HepG2 (cell line): ENCODE measurements at regions not wholly inside any gene's neighbourhood (a gene's known extent, or its start where the extent isn't known, plus 50 kb on each side); places are given as distances from the start of the nearest gene placed in this dataset.

Source experiments
- ATAC-seq: fragments of 200-7000 bp; cut with Tn5 transposase; 3 replicates; pipeline ENCODE4 v1.9.1; 2020; ENCODE audit warnings: mild to moderate bottlenecking, moderate library complexity
- BruUV-seq: library from RNA; stranded (reverse); fragments of 400-500 nt; replicated peaks from 2 replicates; lab custom pipeline; 2021; lab: Mats Ljungman, UMichigan
- CTCF ChIA-PET: fragments of 300-600 bp; formaldehyde crosslinking; extraction: SDS; loops from one replicate; lab custom pipeline; 2021; ENCODE audit warnings: low total read pairs, inconsistent platforms, low intra/inter-chr PET ratio; lab: Yijun Ruan, JAX
- POLR2A ChIA-PET: fragments of 350-600 bp; sonication (Branson Sonifier 250); formaldehyde crosslinking; loops from one replicate; lab custom pipeline; 2020; ENCODE audit warnings: antibody characterized with exemption, inconsistent platforms; lab: Yijun Ruan, JAX
- DNase-seq: peaks from one replicate; pipeline ENCODE4 v3.0.0-alpha.2; 2015; ENCODE audit warnings: low spot score
- FAIRE-seq: peaks from 3 replicates; lab custom pipeline; 2011; peaks lifted over from hg19 to GRCh38; lab: Jason Lieb, UNC
- H2AFZ ChIP-seq: one replicate; pipeline ENCODE4 v1.6.1; 2011; ENCODE audit warnings: low read length, inconsistent platforms
- H3K27ac ChIP-seq: fragments of 300-600 bp; 3 replicates; pipeline ENCODE4 v1.8.0; 2011; ENCODE audit warnings: mixed run types, mild to moderate bottlenecking, mixed read lengths, low read length, inconsistent platforms; ENCODE audit not compliant: insufficient read depth; ENCODE audit errors: extremely low read length
- H3K27me3 ChIP-seq, 2 experiments: fragments of 200-600 bp in 1 of 2; 2 replicates in 1 of 2; 3 replicates in 1 of 2; pipeline versions ENCODE4 v1.6.0 to v1.8.0; 2011; ENCODE audit warnings: low read length in 2 of 2, mild to moderate bottlenecking in 2 of 2, moderate library complexity in 2 of 2, inconsistent platforms in 1 of 2; ENCODE audit not compliant: insufficient read depth in 2 of 2, control insufficient read depth in 1 of 2
- H3K36me3 ChIP-seq, 2 experiments: fragments of 200-600 bp in 1 of 2; replicated peaks in 1 of 2; 2 replicates in 1 of 2; 3 replicates in 1 of 2; pipeline versions ENCODE4 v1.5.1 to v1.8.0; 2011; ENCODE audit warnings: low read length in 2 of 2, inconsistent platforms in 1 of 2; ENCODE audit not compliant: insufficient read depth in 2 of 2, control insufficient read depth in 1 of 2
- H3K4me1 ChIP-seq: 2 replicates; pipeline ENCODE4 v1.5.1; 2012; ENCODE audit warnings: low read length, inconsistent platforms; ENCODE audit not compliant: insufficient read depth
- H3K4me2 ChIP-seq: 2 replicates; pipeline ENCODE4 v1.6.0; 2011; ENCODE audit warnings: low read depth, low read length, inconsistent platforms
- H3K4me3 ChIP-seq, 3 experiments: fragments of 200-600 bp in 1 of 3; sonication (generic), shearing (Covaris generic) in 1 of 3; replicated peaks in 1 of 3; 2 replicates each; pipeline ENCODE4 v1.5.1; 2011 to 2016; ENCODE audit warnings: low read length in 3 of 3, inconsistent platforms in 2 of 3, low read depth in 2 of 3, mild to moderate bottlenecking in 2 of 3, control low read depth in 1 of 3, mixed read lengths in 1 of 3; ENCODE audit not compliant: insufficient read depth in 1 of 3
- H3K79me2 ChIP-seq: one replicate; pipeline ENCODE4 v1.6.1; 2011; ENCODE audit warnings: low read length, inconsistent platforms; ENCODE audit not compliant: insufficient read depth
- H3K9ac ChIP-seq: 2 replicates; pipeline ENCODE4 v1.6.0; 2011; ENCODE audit warnings: mild to moderate bottlenecking, low read depth, low read length, inconsistent platforms; ENCODE audit not compliant: insufficient read depth
- H3K9me3 ChIP-seq: 2 replicates; pipeline ENCODE4 v1.5.1; 2012; ENCODE audit warnings: mild to moderate bottlenecking, low read length
- H4K20me1 ChIP-seq: 2 replicates; pipeline ENCODE4 v1.6.0; 2011; ENCODE audit warnings: inconsistent platforms, mild to moderate bottlenecking, low read length, moderate library complexity; ENCODE audit not compliant: insufficient read depth
- CBFB ChIP-seq: sonication (generic); formaldehyde crosslinking; IDR thresholded peaks from 2 replicates; pipeline ENCODE4 v1.4.0; 2020; ENCODE audit warnings: missing genetic modification reagents
- ELF1 ChIP-seq: sonication (generic); formaldehyde crosslinking; IDR thresholded peaks from 2 replicates; pipeline ENCODE4 v1.4.0; 2020; ENCODE audit warnings: missing genetic modification reagents
- FOXK2 ChIP-seq: fragments of 450-650 bp; IDR thresholded peaks from 2 replicates; pipeline ENCODE4 v1.6.1; 2016
- GABPB1 ChIP-seq: IDR thresholded peaks from 2 replicates; pipeline ENCODE4 v1.6.1; 2016; ENCODE audit warnings: mild to moderate bottlenecking, missing genetic modification reagents, moderate library complexity, missing compliant biosample characterization
- GFI1 ChIP-seq: sonication (generic); formaldehyde crosslinking; IDR thresholded peaks from 2 replicates; pipeline ENCODE4 v1.5.0; 2020; ENCODE audit warnings: missing genetic modification reagents, mild to moderate bottlenecking, borderline replicate concordance
- MLXIP ChIP-seq: sonication (generic); formaldehyde crosslinking; IDR thresholded peaks from 2 replicates; pipeline ENCODE4 v1.9.0; 2021; ENCODE audit warnings: missing genetic modification reagents, borderline replicate concordance
- SRSF4 ChIP-seq: fragments of 200-400 bp; formaldehyde crosslinking; IDR thresholded peaks from one replicate; pipeline ENCODE4 v1.6.1; 2018; ENCODE audit warnings: mild to moderate bottlenecking, low read depth, low read length, moderate library complexity; ENCODE audit not compliant: poor library complexity, severe bottlenecking
- TAF1 ChIP-seq: sonication (generic); formaldehyde crosslinking; IDR thresholded peaks from 2 replicates; pipeline ENCODE4 v1.4.0; 2020; ENCODE audit warnings: missing genetic modification reagents
- ZFP36 ChIP-seq: fragments of 150-350 bp; IDR thresholded peaks from 2 replicates; pipeline ENCODE4 v1.6.1; 2018; ENCODE audit warnings: borderline replicate concordance, low read length, low read depth; ENCODE audit not compliant: partially characterized antibody
- ZSCAN20 ChIP-seq: sonication (generic); formaldehyde crosslinking; IDR thresholded peaks from 2 replicates; pipeline ENCODE4 v1.4.0; 2020; ENCODE audit warnings: missing genetic modification reagents, mild to moderate bottlenecking, borderline replicate concordance
- WGBS: methylation state at CpG from one replicate; pipeline ENCODE4 v1.1.6; 2017; ENCODE audit warnings: low lambda C conversion rate; 5-methylcytosine and 5-hydroxymethylcytosine counted together
- in situ Hi-C: cut with HindIII; loops from 2 replicates; pipeline ENCODE4 v1.10.0; 2017; ENCODE audit warnings: low pct_unique_long_range_greater_than_20kb; ENCODE audit not compliant: extremely low pct_ligation_motif_present
- intact Hi-C: fragments of 100-400 bp; cut with micrococcal nuclease; formaldehyde crosslinking; loops from one replicate; pipeline ENCODE4 v1.10.0; 2022; ENCODE audit not compliant: unreplicated experiment

DNA sequence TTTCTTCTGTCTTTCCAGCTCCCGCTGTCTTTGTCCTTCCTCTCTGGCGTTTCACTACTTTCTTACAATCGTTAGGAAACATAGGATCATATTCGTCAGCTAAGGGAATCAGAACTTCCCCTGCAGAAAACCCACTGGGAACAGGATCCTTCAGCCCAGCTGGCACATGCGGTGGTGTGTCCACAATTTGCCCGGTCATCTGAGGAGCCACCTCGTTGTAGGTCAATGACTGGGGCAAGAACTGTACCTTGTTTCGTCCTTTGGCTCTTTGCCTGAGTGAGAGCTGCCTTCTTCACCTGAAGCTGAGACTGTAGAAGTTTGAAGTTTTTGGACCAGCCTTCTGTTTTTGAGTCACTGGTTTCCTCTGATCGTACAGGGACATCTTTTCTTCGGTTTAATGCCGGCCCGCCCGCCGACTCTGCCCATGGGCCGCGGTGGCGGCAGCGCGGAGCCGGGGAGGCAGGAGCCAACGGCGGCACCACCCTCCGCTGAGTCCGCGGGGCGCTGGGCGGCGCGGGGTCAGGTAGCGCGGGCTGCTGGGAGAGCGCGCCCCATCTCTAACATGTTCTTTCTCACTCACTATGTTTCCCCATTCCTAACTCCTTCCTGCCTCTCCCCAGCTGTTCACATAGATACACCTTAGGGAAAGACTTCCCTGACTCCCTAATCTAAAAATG lies 214.1 kb upstream of the NANOGP8 start (continued):
- TF ChIP-seq ELF1 (CRISPR knock-in tag), result no peak
- TF ChIP-seq, all 625 proteins: peak for 0

DNA sequence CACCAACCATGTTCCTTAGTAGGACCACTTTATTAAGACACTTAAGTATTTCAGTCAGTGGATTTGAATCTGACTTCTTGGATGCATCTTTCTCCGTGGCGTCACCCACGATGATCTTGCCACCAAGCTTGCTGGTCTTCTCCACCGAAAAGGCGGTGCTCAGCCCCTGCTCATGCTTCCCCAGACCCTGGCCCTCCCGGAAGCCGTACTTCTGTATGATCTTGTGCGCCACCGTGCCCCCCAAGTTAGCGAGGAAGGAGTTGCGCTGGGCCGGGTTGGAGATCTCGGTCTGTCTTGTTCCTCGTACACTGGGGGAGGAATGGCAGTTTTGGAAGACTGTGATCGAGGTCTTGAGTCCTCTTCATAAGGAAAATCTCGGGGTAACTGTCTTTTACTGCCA lies 213.4 kb upstream of the NANOGP8 start:
- no peaks in the 10 kb centered on the region for H3K9me3 ChIP-seq
- POLR2A ChIA-PET, result no interaction called here
- no peak overlapping the region for H3K4me3 ChIP-seq
- FAIRE-seq (no peak), DNase-seq (no peak), ATAC-seq (no peak)
- CTCF ChIA-PET, result no interaction called here
- in situ Hi-C loops, result loop anchor here (25.0 kb wide), 1 partner anchor 1814 kb away; the partner anchor contains the start of gene MEIS2
- H3K9ac ChIP-seq, result no peak overlapping the region
- H3K4me1 ChIP-seq, result peaks cover 4% of the 10 kb centered on the region
- intact Hi-C loops, result no loop called here
- WGBS, result 91% methylated on average over 16 of the region's 16 CpGs
- no peaks in the 10 kb centered on the region for H4K20me1 ChIP-seq
- no peak overlapping the region for H2AFZ ChIP-seq
- H3K27me3 ChIP-seq, result no peaks in the 10 kb centered on the region
- TF ChIP-seq TAF1 (CRISPR knock-in tag), result no peak
- no peak for TF ChIP-seq FOXK2
- no peak for TF ChIP-seq GABPB1 (CRISPR knock-in tag)
- no peak for TF ChIP-seq CBFB
- TF ChIP-seq ZSCAN20 (CRISPR knock-in tag), result no peak
- TF ChIP-seq MLXIP (CRISPR knock-in tag), result no peak
- TF ChIP-seq GFI1 (CRISPR knock-in tag), result no peak
- no peak for TF ChIP-seq ZFP36
- no peak for TF ChIP-seq SRSF4
- no peak overlapping the region for H3K4me2 ChIP-seq
- H3K36me3 ChIP-seq, result no peaks in the 10 kb centered on the region
- no peak overlapping the region for H3K27ac ChIP-seq
- no TSS peak for BruUV-seq
- no peaks in the 10 kb centered on the region for H3K79me2 ChIP-seq
